Heart left ventricle (tissue), 16 donors: ENCODE measurements at regions not wholly inside any gene's neighbourhood (a gene's known extent, or its start where the extent isn't known, plus 50 kb on each side); places are given as distances from the start of the nearest gene placed in this dataset.

Experiments used
- ATAC-seq, 4 donors: fragments of 200-7000 bp; cut with Tn5 transposase; one replicate each; pipeline ENCODE4 v1.9.1; 2020 to 2022; ENCODE audit warnings: moderate library complexity in 4 of 4, mild to moderate bottlenecking in 3 of 4, moderate number of reproducible peaks in 1 of 4
- DNase-seq, 5 donors: peaks; one replicate each; pipeline ENCODE4 v3.0.0-alpha.2; 2020
- H3K27ac ChIP-seq, 12 donors: fragments of 200-600 bp; sonication (generic) in 4 of 12; one replicate each; pipeline versions ENCODE4 v1.5.0 to v1.8.0; 2016 to 2022; ENCODE audit warnings: mild to moderate bottlenecking in 2 of 12
- H3K27me3 ChIP-seq, 9 donors: fragments of 200-600 bp; sonication (generic) in 2 of 9; one replicate each; pipeline versions ENCODE4 v1.5.1 to v1.8.0; 2016 to 2022; ENCODE audit warnings: mild to moderate bottlenecking in 3 of 9
- H3K36me3 ChIP-seq, 9 donors: fragments of 200-600 bp; sonication (generic) in 2 of 9; one replicate each; pipeline versions ENCODE4 v1.5.0 to v1.8.0; 2018 to 2022; ENCODE audit warnings: mild to moderate bottlenecking in 2 of 9
- H3K4me1 ChIP-seq, 12 donors: fragments of 200-600 bp; sonication (generic) in 4 of 12; one replicate each; pipeline versions ENCODE4 v1.5.0 to v1.8.0; 2016 to 2022; ENCODE audit warnings: mild to moderate bottlenecking in 3 of 12
- H3K4me3 ChIP-seq, 12 donors: fragments of 200-600 bp; sonication (generic) in 4 of 12; one replicate each; pipeline versions ENCODE4 v1.5.0 to v1.8.0; 2017 to 2022; ENCODE audit warnings: mild to moderate bottlenecking in 9 of 12, moderate library complexity in 4 of 12
- H3K9me3 ChIP-seq, 12 donors: fragments of 200-600 bp; sonication (generic) in 4 of 12; one replicate each; pipeline versions ENCODE4 v1.5.0 to v1.8.0; 2016 to 2022; ENCODE audit warnings: mild to moderate bottlenecking in 1 of 12
- CTCF ChIP-seq, 12 donors: fragments of 200-600 bp; sonication (generic) in 4 of 12; IDR thresholded peaks; one replicate each; pipeline versions ENCODE4 v1.5.0 to v1.8.0; 2018 to 2022; ENCODE audit warnings: antibody characterized with exemption in 12 of 12, mild to moderate bottlenecking in 5 of 12
- POLR2A ChIP-seq, 2 donors: fragments of 450-650 bp; IDR thresholded peaks; one replicate each; pipeline ENCODE4 v1.6.1; 2017; ENCODE audit warnings: antibody characterized with exemption in 2 of 2, mild to moderate bottlenecking in 2 of 2, moderate library complexity in 2 of 2
- WGBS, 4 donors: extraction: QIAGEN DNeasy Blood & Tissue Kit in 2 of 4; methylation state at CpG; one replicate each; pipeline versions ENCODE4 v1.1.5 to v1.1.7; 2013 to 2018; 5-methylcytosine and 5-hydroxymethylcytosine counted together
- intact Hi-C, 10 donors: fragments of 100-400 bp; cut with DNase I; formaldehyde crosslinking; loops; one replicate each; pipeline versions ENCODE4 v1.11.1 to v1.14.2; 2022
- donor health status: ischemic (EF 13 %, LVEDD 7.1; RV severe dilation, severe dysfunction).
- donor health status: healthy with polysubstance abuse.
- donor health status: DM: no; HTN: yes; CAD: no.
- donor health status: DM: no; HTN: no; CAD: no.
- donor health status: ischemic (EF 25% LVEDD 6.9; RV normal size, moderate dysfunction).
- donor health status: ischemic (EF 25% LVEDD 5.7; RV mildly dilated, moderate dysfunction).
- donor health status: healthy.
- donor health status: DM: yes; HTN: yes; CAD: no.
- donor health status: ischemic (EF 35%, LVEDD 5.7; RV mildly dilated, moderate dysfunction).
- donor health status: nonischemic (EF 11% LVEDD 7.7; RV severe dilation, severe dysfunction).
- donor health status: DM: yes; HTN: yes; CAD: no.
- donor health status: PGD.
- donor health status: ischemic (EF 29% LVEDD 5.4; RV normal size, mild dysfunction).
- donor health status: nonischemic (EF 23%, LVEDD 6.1; RV moderate dilation, normal function).

- Histone ChIP-seq H3K27ac (peak overlapping the region in 1 of 12 donors; percentile 28), H3K9me3 (no peaks in the 10 kb centered on the region), H3K4me3 (no peak overlapping the region), H3K27me3 (no peaks in the 10 kb centered on the region), H3K4me1 (peaks cover 0 to 27% (median 0%) of the 10 kb centered on the region in 12 donors), H3K36me3 (no peaks in the 10 kb centered on the region)
- no peak for TF ChIP-seq CTCF (IDR thresholded peaks at IDR 0.05)
- intact Hi-C loops = loop anchor here in 4 of 10 donors (5.0 to 10.0 kb wide), 3 partner anchors 547 to 849 kb away; no protein-coding TSS in a partner anchor
- WGBS, 4 donors = 96 to 98% (median 96%) methylated on average over 7 of the region's 7 CpGs
- DNase-seq = no peak
- no peak for ATAC-seq
These were observed 222.6 kb downstream of the ANAPC1 start for GRCh38 chr2:111661286-111661940.

GRCh38 chr2:111662039-111662770 is 221.8 kb downstream of the ANAPC1 start:
- intact Hi-C loops = loop anchor here in 4 of 10 donors (5.0 to 10.0 kb wide), 3 partner anchors 547 to 850 kb away; no protein-coding TSS in a partner anchor
- Histone ChIP-seq H3K9me3 (no peaks in the 10 kb centered on the region), H3K4me3 (no peak overlapping the region), H3K4me1 (peaks cover 0 to 27% (median 0%) of the 10 kb centered on the region in 12 donors), H3K27ac (peak overlapping the region in 1 of 12 donors; percentile 28), H3K27me3 (no peaks in the 10 kb centered on the region), H3K36me3 (no peaks in the 10 kb centered on the region)
- no peak for TF ChIP-seq CTCF (IDR thresholded peaks at IDR 0.05)
- TF ChIP-seq POLR2A (IDR thresholded peaks at IDR 0.05) = no peak
- ATAC-seq = peak in 1 of 4 donors; percentile 19
- no peak for DNase-seq
- WGBS, 4 donors = 76 to 84% (median 78%) methylated on average over 6 of the region's 6 CpGs

- Histone ChIP-seq H3K36me3 (no peaks in the 10 kb centered on the region), H3K4me3 (no peak overlapping the region), H3K27ac (no peak overlapping the region), H3K9me3 (no peaks in the 10 kb centered on the region), H3K27me3 (no peaks in the 10 kb centered on the region), H3K4me1 (peaks cover 0 to 32% (median 0%) of the 10 kb centered on the region in 12 donors)
- 80 to 93% (median 85%) methylated on average over 7 of the region's 7 CpGs for WGBS, 4 donors
- DNase-seq = no peak
- no peak for ATAC-seq
- intact Hi-C loops = loop anchor here in 4 of 10 donors (5.0 to 10.0 kb wide), 3 partner anchors 548 to 851 kb away; no protein-coding TSS in a partner anchor
- TF ChIP-seq POLR2A (IDR thresholded peaks at IDR 0.05) (no peak), CTCF (IDR thresholded peaks at IDR 0.05) (no peak)
These were observed 221.1 kb downstream of the ANAPC1 start for GRCh38 chr2:111662771-111663470.
